H1 (cell line): ENCODE measurements at regions not wholly inside any gene's neighbourhood (a gene's known extent, or its start where the extent isn't known, plus 50 kb on each side); places are given as distances from the start of the nearest gene placed in this dataset.
A peak's percentile ranks its signal among the peaks of the same experiment; 100 is the strongest.

ENCODE experiments used
- CTCF ChIA-PET: fragments of 300-600 bp; sonication (Branson Sonifier 250); formaldehyde crosslinking; loops from one replicate; lab custom pipeline; 2021; ENCODE audit not compliant: partially characterized antibody; lab: Charles Lee
- POLR2A ChIA-PET: fragments of 300-600 bp; sonication (Branson Sonifier 250); formaldehyde crosslinking; loops from one replicate; lab custom pipeline; 2021; ENCODE audit warnings: inconsistent platforms; ENCODE audit not compliant: partially characterized antibody; lab: Charles Lee
- DNase-seq, 2 experiments: peaks; one replicate each; pipeline versions ENCODE4 v3.0.0 to v3.0.0-alpha.2; 2010 to 2022; ENCODE audit warnings: low spot score in 2 of 2, low read depth in 1 of 2, mixed read lengths in 1 of 2
- FAIRE-seq: peaks from 2 replicates; lab custom pipeline; 2011; peaks lifted over from hg19 to GRCh38; lab: Jason Lieb, UNC
- H2AFZ ChIP-seq: 2 replicates; pipeline ENCODE4 v1.8.1; 2012; ENCODE audit warnings: low read length, inconsistent platforms
- H2AK5ac ChIP-seq: 2 replicates; pipeline ENCODE4 v1.6.1; 2013; ENCODE audit warnings: low read depth, low read length
- H2BK120ac ChIP-seq: replicated peaks from 2 replicates; pipeline ENCODE3; 2013; ENCODE audit warnings: low read depth, low read length, inconsistent platforms
- H2BK12ac ChIP-seq: 2 replicates; pipeline ENCODE4 v1.6.1; 2013; ENCODE audit warnings: low read depth, low read length
- H2BK15ac ChIP-seq: 2 replicates; pipeline ENCODE4 v1.6.1; 2013; ENCODE audit warnings: low read length
- H2BK20ac ChIP-seq: 2 replicates; pipeline ENCODE4 v1.6.1; 2013; ENCODE audit warnings: low read length
- H2BK5ac ChIP-seq: 2 replicates; pipeline ENCODE4 v1.6.1; 2013; ENCODE audit warnings: low read depth, low read length
- H3K14ac ChIP-seq: 2 replicates; pipeline ENCODE4 v1.6.1; 2013; ENCODE audit warnings: inconsistent platforms; ENCODE audit not compliant: insufficient read length
- H3K18ac ChIP-seq: 2 replicates; pipeline ENCODE4 v1.6.1; 2013; ENCODE audit warnings: low read length; ENCODE audit errors: extremely low read depth
- H3K23ac ChIP-seq: 2 replicates; pipeline ENCODE4 v1.6.1; 2013; ENCODE audit warnings: inconsistent platforms; ENCODE audit not compliant: insufficient read length
- H3K23me2 ChIP-seq: 2 replicates; pipeline ENCODE4 v1.6.1; 2013; ENCODE audit warnings: low read depth, low read length
- H3K27ac ChIP-seq: 2 replicates; pipeline ENCODE4 v1.6.1; 2011; ENCODE audit warnings: low read depth, low read length, inconsistent platforms
- H3K27me3 ChIP-seq, 4 experiments: replicated peaks in 1 of 4; 1 replicate in 1 of 4; 2 replicates in 3 of 4; pipeline versions ENCODE4 v1.6.1 to v1.8.1; 2011 to 2013; ENCODE audit warnings: low read length in 3 of 4, mild to moderate bottlenecking in 3 of 4, inconsistent platforms in 2 of 4, mixed read lengths in 2 of 4, moderate library complexity in 1 of 4; ENCODE audit not compliant: control insufficient read depth in 3 of 4, insufficient read depth in 3 of 4; ENCODE audit errors: extremely low read depth in 1 of 4
- H3K36me3 ChIP-seq, 4 experiments: 2 replicates each; pipeline versions ENCODE4 v1.6.1 to v1.8.1; 2011 to 2013; ENCODE audit warnings: mild to moderate bottlenecking in 4 of 4, low read length in 3 of 4, moderate library complexity in 2 of 4, control low read depth in 1 of 4, inconsistent platforms in 1 of 4; ENCODE audit not compliant: insufficient read depth in 4 of 4, control insufficient read depth in 2 of 4
- H3K4ac ChIP-seq: replicated peaks from 2 replicates; pipeline ENCODE3; 2013; ENCODE audit warnings: low read length, low read depth, mixed read lengths, inconsistent platforms; ENCODE audit not compliant: insufficient read length
- H3K4me1 ChIP-seq, 4 experiments: replicated peaks in 1 of 4; 1 replicate in 1 of 4; 2 replicates in 3 of 4; pipeline versions ENCODE4 v1.6.1 to v1.8.1; 2011 to 2013; ENCODE audit warnings: low read length in 3 of 4, inconsistent platforms in 2 of 4, mixed read lengths in 1 of 4; ENCODE audit not compliant: insufficient read depth in 4 of 4, control insufficient read depth in 3 of 4
- H3K4me2 ChIP-seq, 2 experiments: 2 replicates each; pipeline versions ENCODE4 v1.6.1 to v1.8.1; 2011 to 2013; ENCODE audit warnings: low read depth in 2 of 2, low read length in 2 of 2, control low read depth in 1 of 2, inconsistent platforms in 1 of 2, mild to moderate bottlenecking in 1 of 2; ENCODE audit not compliant: insufficient read depth in 1 of 2
- H3K4me3 ChIP-seq, 4 experiments: fragments of 200-600, 300-600 bp in 1 of 4; sonication (generic), shearing (Covaris generic), sonication (Bioruptor Twin) in 1 of 4; 2 replicates each; pipeline versions ENCODE4 v1.5.1 to v1.8.1; 2011 to 2016; ENCODE audit warnings: low read length in 4 of 4, low read depth in 3 of 4, control low read depth in 2 of 4, inconsistent platforms in 2 of 4, mild to moderate bottlenecking in 2 of 4, mixed read lengths in 1 of 4, moderate library complexity in 1 of 4; ENCODE audit not compliant: insufficient read depth in 2 of 4; ENCODE audit errors: extremely low read depth in 1 of 4
- H3K56ac ChIP-seq: replicated peaks from 2 replicates; pipeline ENCODE3; 2013; ENCODE audit warnings: low read depth, mild to moderate bottlenecking, mixed read lengths, low read length, inconsistent platforms; ENCODE audit not compliant: insufficient read length
- H3K79me1 ChIP-seq: 2 replicates; pipeline ENCODE4 v1.6.1; 2013; ENCODE audit warnings: low read depth, low read length, control low read depth
- H3K79me2 ChIP-seq, 2 experiments: 2 replicates each; pipeline versions ENCODE4 v1.6.1 to v1.8.1; 2012 to 2013; ENCODE audit warnings: low read length in 2 of 2, mild to moderate bottlenecking in 2 of 2, inconsistent platforms in 1 of 2; ENCODE audit not compliant: insufficient read depth in 2 of 2, control insufficient read depth in 1 of 2
- H3K9ac ChIP-seq, 4 experiments: replicated peaks in 1 of 4; 1 replicate in 1 of 4; 2 replicates in 3 of 4; pipeline versions ENCODE4 v1.6.1 to v1.8.1; 2011 to 2013; ENCODE audit warnings: low read depth in 3 of 4, low read length in 3 of 4, control low read depth in 2 of 4, mild to moderate bottlenecking in 2 of 4, moderate library complexity in 2 of 4, inconsistent platforms in 1 of 4; ENCODE audit errors: extremely low read depth in 1 of 4
- H3K9me3 ChIP-seq, 2 experiments: 2 replicates each; pipeline versions ENCODE4 v1.6.1 to v1.8.1; 2012 to 2013; ENCODE audit warnings: mild to moderate bottlenecking in 2 of 2, moderate library complexity in 2 of 2, control low read depth in 1 of 2, inconsistent platforms in 1 of 2, low read depth in 1 of 2, low read length in 1 of 2, mixed read lengths in 1 of 2; ENCODE audit not compliant: insufficient read depth in 2 of 2
- H4K20me1 ChIP-seq, 2 experiments: replicated peaks in 1 of 2; 2 replicates each; pipeline versions ENCODE3 to v1.8.1; 2011 to 2013; ENCODE audit warnings: inconsistent platforms in 2 of 2, low read length in 2 of 2, mild to moderate bottlenecking in 1 of 2; ENCODE audit not compliant: insufficient read depth in 2 of 2, control insufficient read depth in 1 of 2
- H4K5ac ChIP-seq: 2 replicates; pipeline ENCODE4 v1.6.1; 2013; ENCODE audit warnings: low read length, low read depth, mixed read lengths, inconsistent platforms; ENCODE audit not compliant: insufficient read length
- H4K8ac ChIP-seq: 2 replicates; pipeline ENCODE4 v1.8.0; 2013; ENCODE audit warnings: mild to moderate bottlenecking, moderate library complexity, low read length, inconsistent platforms; ENCODE audit not compliant: insufficient read depth; ENCODE audit errors: extremely low read depth
- H4K91ac ChIP-seq: replicated peaks from 2 replicates; pipeline ENCODE3; 2013; ENCODE audit warnings: low read length, mixed read lengths, inconsistent platforms; ENCODE audit not compliant: insufficient read length
- MAFK ChIP-seq: IDR thresholded peaks from 2 replicates; pipeline ENCODE4 v1.6.1; 2012; ENCODE audit warnings: low read depth, mild to moderate bottlenecking, improper control_type of control experiment, low read length
- SRF ChIP-seq: IDR thresholded peaks from 2 replicates; pipeline ENCODE4 v1.6.1; 2011; ENCODE audit warnings: mild to moderate bottlenecking, low read depth, low read length, moderate library complexity
- WGBS, 2 experiments: shearing (Covaris generic) in 1 of 2; methylation state at CpG; one replicate each; pipeline versions ENCODE4 v1.1.6 to v1.1.7; 2013 to 2015; ENCODE audit warnings: low lambda C conversion rate in 2 of 2, mixed read lengths in 2 of 2, inconsistent platforms in 1 of 2, low coverage in 1 of 2, missing lambda C conversion rate in 1 of 2; ENCODE audit not compliant: insufficient replicate concordance in 2 of 2, insufficient coverage in 1 of 2, insufficient read length in 1 of 2; ENCODE audit errors: extremely low coverage in 1 of 2, missing lambda C conversion rate in 1 of 2; 5-methylcytosine and 5-hydroxymethylcytosine counted together

DNA sequence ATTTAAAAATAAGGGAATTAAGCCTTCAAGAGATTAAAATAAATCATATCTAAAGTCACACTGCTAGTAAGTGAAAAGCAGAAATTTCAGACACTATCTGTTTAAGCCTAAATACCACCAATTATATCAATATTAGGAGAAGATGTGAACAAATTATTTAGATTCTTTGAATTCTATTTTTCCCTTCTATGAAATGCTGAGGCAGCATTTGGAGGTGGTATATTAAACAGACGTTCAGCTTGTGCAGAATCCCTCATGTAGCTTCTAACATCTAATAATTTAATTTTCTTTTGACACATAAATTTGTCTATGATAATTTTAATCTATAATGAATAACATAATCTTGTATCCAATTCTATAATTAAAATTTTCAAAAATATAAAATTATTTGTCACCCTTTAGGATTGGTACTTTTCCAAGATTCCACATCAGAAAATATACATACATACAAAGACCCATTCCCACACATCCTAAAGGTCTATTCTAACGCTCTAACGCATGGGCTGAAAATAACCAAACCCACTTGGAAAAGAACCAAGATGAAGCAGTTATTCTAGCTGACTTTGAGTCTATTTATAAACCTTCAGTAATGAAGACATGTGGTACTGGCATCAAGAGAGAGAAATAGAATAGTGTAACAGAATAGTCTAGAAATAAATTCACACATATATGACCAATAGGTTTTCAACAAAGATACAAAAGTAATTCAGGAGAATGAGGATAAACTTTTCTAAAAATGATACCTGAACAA, 751.8 kb downstream of the GALC start:
- no peaks in the 10 kb centered on the region for H3K36me3 ChIP-seq
- H2BK12ac ChIP-seq = no peak overlapping the region
- ChIA-PET POLR2A (interaction anchor here (0.6 kb wide), 1 partner anchor 471 kb away, joined by 3 read pairs; no protein-coding TSS in a partner anchor), CTCF (interaction anchor here (0.6 kb wide), 1 partner anchor 40 kb away, joined by 3 read pairs; no protein-coding TSS in a partner anchor)
- no peaks in the 10 kb centered on the region for H3K23me2 ChIP-seq
- H3K79me1 ChIP-seq = no peaks in the 10 kb centered on the region
- H2BK120ac ChIP-seq = peak overlapping the region; percentile 21
- H3K27me3 ChIP-seq = no peaks in the 10 kb centered on the region
- H4K5ac ChIP-seq = peak overlapping the region; percentile 21
- TF ChIP-seq MAFK (peak; percentile 48; the same call in 1 of the 2 replicates), SRF (no peak)
- H3K4ac ChIP-seq = no peak overlapping the region
- peak overlapping the region; percentile 35; the same call in 1 of the 2 replicates for H2BK5ac ChIP-seq
- no peak overlapping the region for H3K27ac ChIP-seq
- H3K9me3 ChIP-seq = no peaks in the 10 kb centered on the region
- H3K4me3 ChIP-seq = no peak overlapping the region
- H3K56ac ChIP-seq = no peak overlapping the region
- no peaks in the 10 kb centered on the region for H3K79me2 ChIP-seq
- WGBS, 2 experiments = 82% methylated on average over 3 of the region's 3 CpGs; no CpG with 5 or more reads in 1 of the 2 experiments
- no peak overlapping the region; the same call in 1 of the 2 replicates for H3K18ac ChIP-seq
- no peak overlapping the region for H2AK5ac ChIP-seq
- H4K20me1 ChIP-seq = no peaks in the 10 kb centered on the region
- H3K4me1 ChIP-seq = peaks cover 0 to 2% (median 0%) of the 10 kb centered on the region in 4 experiments; a peak in 2 of 7 replicates
- no peak overlapping the region for H2AFZ ChIP-seq
- no peak overlapping the region for H4K8ac ChIP-seq
- no peak overlapping the region for H4K91ac ChIP-seq
- no peak overlapping the region for H3K14ac ChIP-seq
- no peak overlapping the region for H3K9ac ChIP-seq
- FAIRE-seq (no peak), DNase-seq (no peak)
- H3K23ac ChIP-seq = no peak overlapping the region
- no peak overlapping the region for H2BK15ac ChIP-seq
- no peak overlapping the region for H2BK20ac ChIP-seq
- H3K4me2 ChIP-seq = no peak overlapping the region
